Pancreas (tissue), 10 donors: ENCODE measurements at regions not wholly inside any gene's neighbourhood (a gene's known extent, or its start where the extent isn't known, plus 50 kb on each side); places are given as distances from the start of the nearest gene placed in this dataset.
"Not testable (repeated sequence)": the region's sequence is repeated elsewhere in the genome, so short reads cannot be mapped to it uniquely, and the experiment has no call there.

Experiments used
- ATAC-seq, 4 donors: fragments of 200-7000 bp; cut with Tn5 transposase; one replicate each; pipeline versions ENCODE4 v1.8.0 to v1.9.1; 2020; ENCODE audit warnings: mild to moderate bottlenecking in 4 of 4, moderate library complexity in 4 of 4
- DNase-seq, 6 donors: peaks; one replicate each; pipeline ENCODE4 v3.0.0-alpha.2; 2020
- FAIRE-seq: peaks from 2 replicates; lab custom pipeline; 2012; peaks lifted over from hg19 to GRCh38; lab: Jason Lieb, UNC
- H3K27ac ChIP-seq, 4 donors: fragments of 200-600 bp; sonication (generic); 1 replicate in 3 of 4; 2 replicates in 1 of 4; pipeline versions ENCODE4 v1.5.0 to v1.8.0; 2020
- H3K27me3 ChIP-seq, 4 donors: fragments of 200-600 bp; one replicate each; pipeline ENCODE4 v1.8.0; 2021
- H3K36me3 ChIP-seq, 3 donors: fragments of 200-600 bp; sonication (generic) in 1 of 3; one replicate each; pipeline versions ENCODE4 v1.5.0 to v1.8.0; 2020 to 2021
- H3K4me1 ChIP-seq, 3 donors: fragments of 200-600 bp; one replicate each; pipeline ENCODE4 v1.8.0; 2021
- H3K4me3 ChIP-seq, 4 donors: fragments of 200-600 bp; sonication (generic) in 2 of 4; one replicate each; pipeline versions ENCODE4 v1.5.0 to v1.8.0; 2020 to 2021
- H3K9me3 ChIP-seq, 4 donors: fragments of 200-600 bp; one replicate each; pipeline ENCODE4 v1.8.0; 2021
- WGBS, 2 donors: extraction: QIAGEN DNeasy Blood & Tissue Kit; methylation state at CpG; one replicate each; pipeline ENCODE4 v1.1.7; 2013; 5-methylcytosine and 5-hydroxymethylcytosine counted together
- intact Hi-C, 3 donors: fragments of 100-400 bp; cut with DNase I; formaldehyde crosslinking; loops; one replicate each; pipeline versions ENCODE4 v1.11.1 to v1.14.2; 2022
- TF ChIP-seq, protein P1 (sequence below), 4 donors: fragments of 200-600 bp; sonication (generic) in 3 of 4; IDR thresholded peaks; one replicate each; pipeline versions ENCODE4 v1.5.0 to v1.8.0; 2021; ENCODE audit warnings: antibody characterized with exemption in 4 of 4
- donor health status: healthy with polysubstance abuse.
- donor health status: DM: no; HTN: no; CAD: no; lungs with moderate emphysema.
- donor health status: DM: no; HTN: no; CAD: no.
- donor health status: control.
- donor health status: control.
- donor health status: Bipolar disorder and iron deficiency.
- donor health status: DM: yes; HTN: yes; CAD: no.
- donor health status: DM: no; HTN: no; CAD: no.
- donor health status: DM: no; HTN: no; CAD: no.
- donor health status: DM: yes; HTN: yes; CAD: no.

- Histone ChIP-seq H3K4me1 (no peaks in the 10 kb centered on the region), H3K36me3 (no peaks in the 10 kb centered on the region), H3K27me3 (no peaks in the 10 kb centered on the region), H3K4me3 (no peak overlapping the region), H3K27ac (no peak overlapping the region), H3K9me3 (no peaks in the 10 kb centered on the region)
- DNase-seq (no peak), ATAC-seq (no peak), FAIRE-seq (no peak)
- TF ChIP-seq, protein P1, sequence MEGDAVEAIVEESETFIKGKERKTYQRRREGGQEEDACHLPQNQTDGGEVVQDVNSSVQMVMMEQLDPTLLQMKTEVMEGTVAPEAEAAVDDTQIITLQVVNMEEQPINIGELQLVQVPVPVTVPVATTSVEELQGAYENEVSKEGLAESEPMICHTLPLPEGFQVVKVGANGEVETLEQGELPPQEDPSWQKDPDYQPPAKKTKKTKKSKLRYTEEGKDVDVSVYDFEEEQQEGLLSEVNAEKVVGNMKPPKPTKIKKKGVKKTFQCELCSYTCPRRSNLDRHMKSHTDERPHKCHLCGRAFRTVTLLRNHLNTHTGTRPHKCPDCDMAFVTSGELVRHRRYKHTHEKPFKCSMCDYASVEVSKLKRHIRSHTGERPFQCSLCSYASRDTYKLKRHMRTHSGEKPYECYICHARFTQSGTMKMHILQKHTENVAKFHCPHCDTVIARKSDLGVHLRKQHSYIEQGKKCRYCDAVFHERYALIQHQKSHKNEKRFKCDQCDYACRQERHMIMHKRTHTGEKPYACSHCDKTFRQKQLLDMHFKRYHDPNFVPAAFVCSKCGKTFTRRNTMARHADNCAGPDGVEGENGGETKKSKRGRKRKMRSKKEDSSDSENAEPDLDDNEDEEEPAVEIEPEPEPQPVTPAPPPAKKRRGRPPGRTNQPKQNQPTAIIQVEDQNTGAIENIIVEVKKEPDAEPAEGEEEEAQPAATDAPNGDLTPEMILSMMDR (IDR thresholded peaks at IDR 0.05) = no peak
- WGBS, 2 donors = 79 to 81% methylated on average over 6 of the region's 6 CpGs
- intact Hi-C loops = no loop called here
Measured at GRCh38 chr15:79738143-79738542, 158.7 kb downstream of the MTHFS start.

- WGBS, 2 donors = 72 to 82% methylated on average over 2 of the region's 2 CpGs
- Histone ChIP-seq H3K27me3 (no peaks in the 10 kb centered on the region), H3K4me1 (no peaks in the 10 kb centered on the region), H3K36me3 (no peaks in the 10 kb centered on the region), H3K27ac (no peak overlapping the region), H3K9me3 (no peaks in the 10 kb centered on the region), H3K4me3 (no peak overlapping the region)
- no peak for DNase-seq
- intact Hi-C loops = no loop called here
- no peak for ATAC-seq
- no peak for FAIRE-seq
- TF ChIP-seq, protein P1 (IDR thresholded peaks at IDR 0.05) = no peak
Measured at GRCh38 chr15:79740561-79740960, 156.3 kb downstream of the MTHFS start.

- Histone ChIP-seq H3K27ac (no peak overlapping the region), H3K4me1 (no peaks in the 10 kb centered on the region), H3K9me3 (no peaks in the 10 kb centered on the region), H3K27me3 (no peaks in the 10 kb centered on the region), H3K4me3 (no peak overlapping the region), H3K36me3 (no peaks in the 10 kb centered on the region)
- FAIRE-seq (no peak), DNase-seq (no peak), ATAC-seq (no peak)
- TF ChIP-seq, protein P1 (IDR thresholded peaks at IDR 0.05) = no peak
- intact Hi-C loops = no loop called here
- WGBS, 2 donors = 90 to 95% methylated on average over 10 of the region's 10 CpGs
Measured at GRCh38 chr15:79743032-79743431, 153.8 kb downstream of the MTHFS start.

DNA sequence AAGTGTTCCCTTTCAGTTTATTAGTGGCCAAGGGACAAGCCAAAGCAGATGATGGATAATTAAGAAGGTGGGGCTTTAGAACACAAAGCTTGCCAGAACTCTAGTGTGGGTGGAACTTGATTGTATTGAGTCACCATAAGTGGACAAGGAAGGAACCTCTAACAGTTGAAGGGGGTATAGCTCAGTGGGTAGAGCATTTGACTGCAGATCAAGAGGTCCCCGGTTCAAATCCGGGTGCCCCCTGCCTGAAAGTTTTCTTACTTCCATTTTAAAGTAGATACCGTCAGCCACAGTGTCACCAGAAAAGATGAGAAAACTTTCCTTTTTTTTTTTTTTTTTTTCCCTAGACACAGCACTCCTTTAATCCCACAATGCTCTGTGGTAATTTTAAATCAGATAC lies 152.3 kb downstream of the MTHFS start:
- H3K27me3 ChIP-seq, FAIRE-seq, H3K27ac ChIP-seq, H3K9me3 ChIP-seq, DNase-seq, intact Hi-C loops, H3K4me3 ChIP-seq, H3K36me3 ChIP-seq, H3K4me1 ChIP-seq, ATAC-seq: not testable (repeated sequence)
- 52 to 55% methylated on average over 3 of the region's 3 CpGs for WGBS, 2 donors

DNA sequence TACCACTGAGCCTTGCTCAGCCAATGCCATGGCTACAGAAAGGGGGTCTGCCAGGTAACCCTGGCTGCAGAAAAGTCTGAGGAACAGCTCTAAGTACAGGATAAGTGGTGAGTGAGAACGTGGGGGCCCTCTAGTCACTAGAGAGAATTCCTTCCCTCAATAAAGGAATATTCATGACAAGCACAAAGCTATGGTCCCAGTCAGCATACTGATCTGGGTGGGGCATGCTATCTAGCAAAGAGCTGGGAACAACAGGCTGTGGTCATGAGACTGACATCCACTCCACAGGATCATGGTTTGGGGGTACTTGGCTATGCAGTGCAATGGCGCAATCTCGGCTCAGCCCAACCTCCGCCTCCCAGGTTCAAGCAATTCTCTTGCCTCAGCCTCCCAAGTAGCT lies 140.4 kb downstream of the MTHFS start:
- 96 to 97% methylated on average over 4 of the region's 4 CpGs for WGBS, 2 donors
- Histone ChIP-seq H3K4me1 (no peaks in the 10 kb centered on the region), H3K9me3 (no peaks in the 10 kb centered on the region), H3K36me3 (no peaks in the 10 kb centered on the region), H3K27me3 (no peaks in the 10 kb centered on the region), H3K27ac (no peak overlapping the region), H3K4me3 (no peak overlapping the region)
- FAIRE-seq = no peak
- no peak for ATAC-seq
- intact Hi-C loops = no loop called here
- no peak for DNase-seq
- TF ChIP-seq, protein P1 (IDR thresholded peaks at IDR 0.05) = no peak
